ENCODE measurements at regions not wholly inside any gene's neighbourhood (a gene's known extent, or its start where the extent isn't known, plus 50 kb on each side); places are given as distances from the start of the nearest gene placed in this dataset.

GRCh38 chr6:140504776-140505175, 1130.3 kb upstream of the CITED2 start:
- no peak for TF ChIP-seq EZH2 (IDR thresholded peaks at IDR 0.05; ENCODE audit: borderline replicate concordance, insufficient read depth, low read length, poor library complexity, severe bottlenecking)
- TF ChIP-seq CTCF (IDR thresholded peaks at IDR 0.05; ENCODE audit: poor library complexity, severe bottlenecking) = no peak
- no peak for TF ChIP-seq EP300 (conservative IDR thresholded peaks at IDR 0.05; ENCODE audit: poor library complexity, severe bottlenecking)
- no peak for TF ChIP-seq REST (IDR thresholded peaks at IDR 0.05; ENCODE audit: borderline replicate concordance)
- TF ChIP-seq POLR2AphosphoS5 (IDR thresholded peaks at IDR 0.05) = no peak
- no peak for TF ChIP-seq TAF1 (IDR thresholded peaks at IDR 0.05; ENCODE audit: low read depth)
- no peak for TF ChIP-seq SMC3 (conservative IDR thresholded peaks at IDR 0.05; ENCODE audit: poor library complexity)
- no peak for TF ChIP-seq RAD21 (conservative IDR thresholded peaks at IDR 0.05)

Data from neural cell (in vitro differentiated cells).